AG09319 (cell line): ENCODE measurements at regions not wholly inside any gene's neighbourhood (a gene's known extent, or its start where the extent isn't known, plus 50 kb on each side); places are given as distances from the start of the nearest gene placed in this dataset.

Experiments
- DNase-seq: peaks from one replicate; pipeline ENCODE4 v3.0.0-alpha.2; 2010; ENCODE audit warnings: low read depth; ENCODE audit errors: extremely low read depth
- CTCF ChIP-seq: IDR thresholded peaks from 2 replicates; pipeline ENCODE4 v1.5.1; 2011; ENCODE audit warnings: low read depth, mild to moderate bottlenecking, inconsistent platforms, low read length, moderate library complexity

- DNase-seq: no peak
- no peak for TF ChIP-seq CTCF
Observed at GRCh38 chr19:16013181-16013850, 63.0 kb upstream of the TPM4 start.

GRCh38 chr19:16013851-16014840, 62.1 kb upstream of the TPM4 start:
- DNase-seq: no peak
- TF ChIP-seq CTCF: no peak

GRCh38 chr19:16014923-16015804, 61.1 kb upstream of the TPM4 start:
- no peak for TF ChIP-seq CTCF
- DNase-seq: no peak

- no peak for DNase-seq
- no peak for TF ChIP-seq CTCF
Observed at GRCh38 chr19:16015805-16016173, 60.5 kb upstream of the TPM4 start.

- TF ChIP-seq CTCF: no peak
- DNase-seq: no peak
Observed at GRCh38 chr19:16016226-16017137, 59.8 kb upstream of the TPM4 start.

- TF ChIP-seq CTCF: no peak
- no peak for DNase-seq
Observed at GRCh38 chr19:16017138-16017490, 59.2 kb upstream of the TPM4 start.
